ENCODE measurements at regions not wholly inside any gene's neighbourhood (a gene's known extent, or its start where the extent isn't known, plus 50 kb on each side); places are given as distances from the start of the nearest gene placed in this dataset.

GRCh38 chr15:87747087-87747486 lies 509.5 kb downstream of the NTRK3 start:
- TF ChIP-seq, protein P1, sequence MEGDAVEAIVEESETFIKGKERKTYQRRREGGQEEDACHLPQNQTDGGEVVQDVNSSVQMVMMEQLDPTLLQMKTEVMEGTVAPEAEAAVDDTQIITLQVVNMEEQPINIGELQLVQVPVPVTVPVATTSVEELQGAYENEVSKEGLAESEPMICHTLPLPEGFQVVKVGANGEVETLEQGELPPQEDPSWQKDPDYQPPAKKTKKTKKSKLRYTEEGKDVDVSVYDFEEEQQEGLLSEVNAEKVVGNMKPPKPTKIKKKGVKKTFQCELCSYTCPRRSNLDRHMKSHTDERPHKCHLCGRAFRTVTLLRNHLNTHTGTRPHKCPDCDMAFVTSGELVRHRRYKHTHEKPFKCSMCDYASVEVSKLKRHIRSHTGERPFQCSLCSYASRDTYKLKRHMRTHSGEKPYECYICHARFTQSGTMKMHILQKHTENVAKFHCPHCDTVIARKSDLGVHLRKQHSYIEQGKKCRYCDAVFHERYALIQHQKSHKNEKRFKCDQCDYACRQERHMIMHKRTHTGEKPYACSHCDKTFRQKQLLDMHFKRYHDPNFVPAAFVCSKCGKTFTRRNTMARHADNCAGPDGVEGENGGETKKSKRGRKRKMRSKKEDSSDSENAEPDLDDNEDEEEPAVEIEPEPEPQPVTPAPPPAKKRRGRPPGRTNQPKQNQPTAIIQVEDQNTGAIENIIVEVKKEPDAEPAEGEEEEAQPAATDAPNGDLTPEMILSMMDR (conservative IDR thresholded peaks at IDR 0.05): no peak
- no peak for TF ChIP-seq ZFX (IDR thresholded peaks at IDR 0.05)

Data from C4-2B (cell line).